ENCODE measurements at regions not wholly inside any gene's neighbourhood (a gene's known extent, or its start where the extent isn't known, plus 50 kb on each side); places are given as distances from the start of the nearest gene placed in this dataset.
"Not testable (repeated sequence)": the region's sequence is repeated elsewhere in the genome, so short reads cannot be mapped to it uniquely, and the experiment has no call there.

GRCh38 chr2:110394769-110395168 lies 77.8 kb downstream of the LIMS4 start:
- intact Hi-C loops (cut with DNase I; ENCODE audit: low total_unique reads); DNase-seq (ENCODE audit: low spot score in 2 of 2): not testable (repeated sequence)
- WGBS, 2 donors, result no CpG with 5 or more reads among the region's 2 CpGs

GRCh38 chr2:110392366-110392765 lies 80.2 kb downstream of the LIMS4 start:
- DNase-seq (ENCODE audit: low spot score in 2 of 2), result peak in 1 of 2 donors; percentile 65
- WGBS, 2 donors, result 92 to 95% methylated on average over 5 to 8 of the region's 8 CpGs
- intact Hi-C loops (cut with DNase I; ENCODE audit: low total_unique reads); H3K4me3 ChIP-seq (ENCODE audit: low read depth, poor library complexity, severe bottlenecking): not testable (repeated sequence)

More at GRCh38 chr2:110394769-110395168, 77.8 kb downstream of the LIMS4 start:
- H3K4me3 ChIP-seq (ENCODE audit: low read depth, poor library complexity, severe bottlenecking), result not testable (repeated sequence)

GRCh38 chr2:110391035-110391418 lies 81.6 kb downstream of the LIMS4 start:
- DNase-seq (ENCODE audit: low spot score in 2 of 2); intact Hi-C loops (cut with DNase I; ENCODE audit: low total_unique reads); H3K4me3 ChIP-seq (ENCODE audit: low read depth, poor library complexity, severe bottlenecking): not testable (repeated sequence)
- WGBS, 2 donors, result no CpG with 5 or more reads among the region's 5 CpGs

DNA sequence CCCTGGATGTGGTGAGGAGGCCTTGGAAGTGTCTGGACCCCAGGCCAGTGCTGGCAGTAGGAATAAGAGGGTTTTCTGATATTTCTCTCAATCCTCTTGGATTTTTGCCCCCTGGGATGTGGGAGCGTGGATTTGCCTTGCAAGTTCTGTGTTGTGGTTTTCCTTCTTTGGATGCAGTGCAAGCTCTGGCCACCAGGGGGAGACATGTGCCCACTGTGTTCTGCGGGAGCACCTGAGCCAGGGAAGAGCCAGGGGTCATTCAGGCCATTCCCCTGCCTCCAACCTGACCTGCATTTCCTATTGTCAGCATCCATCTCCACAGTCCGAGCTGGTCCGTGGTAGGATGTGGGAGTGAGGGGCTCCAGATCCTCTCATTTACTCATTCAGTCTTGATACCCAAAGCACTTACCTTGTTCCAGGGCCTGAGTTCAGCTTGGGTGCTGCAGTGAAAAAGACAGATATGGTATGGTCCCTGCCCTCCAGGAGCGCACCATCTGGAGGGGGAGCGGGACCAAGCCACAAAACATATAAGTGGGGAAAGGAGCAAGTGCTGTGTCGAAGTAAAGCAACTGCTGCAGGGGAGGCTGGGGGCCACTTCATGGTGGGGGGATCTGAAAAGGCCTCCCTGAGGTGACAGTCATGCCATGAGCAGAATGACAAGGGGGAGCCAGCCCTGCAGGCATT lies 82.1 kb downstream of the LIMS4 start:
- WGBS, 2 donors, result 60 to 79% methylated on average over 4 to 5 of the region's 7 CpGs
- DNase-seq (ENCODE audit: low spot score in 2 of 2), result peak in 1 of 2 donors; percentile 48
- H3K4me3 ChIP-seq (ENCODE audit: low read depth, poor library complexity, severe bottlenecking); intact Hi-C loops (cut with DNase I; ENCODE audit: low total_unique reads): not testable (repeated sequence)

DNA sequence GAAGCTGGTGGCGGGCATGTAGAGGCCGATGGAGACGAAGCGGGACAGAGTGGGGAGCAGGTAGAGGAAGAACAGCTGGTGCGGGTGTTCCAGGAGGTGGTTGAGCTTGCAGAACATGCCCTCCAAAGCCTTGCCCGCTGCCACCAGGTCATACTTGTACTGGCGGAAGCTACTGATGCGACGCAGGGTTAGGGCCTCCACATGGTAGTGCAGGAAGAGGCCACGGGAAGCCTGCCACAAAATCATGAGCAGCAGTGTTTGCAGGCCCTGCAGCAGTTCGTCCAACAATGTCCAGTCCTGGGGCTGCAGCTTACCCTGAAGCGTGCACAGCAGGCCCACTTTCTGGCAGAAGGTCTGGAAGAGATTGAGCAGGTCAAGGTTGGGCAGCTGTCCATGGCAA lies 85.6 kb downstream of the LIMS4 start:
- WGBS, 2 donors, result 93 to 100% methylated on average over 2 to 6 of the region's 12 CpGs
- H3K4me3 ChIP-seq (ENCODE audit: low read depth, poor library complexity, severe bottlenecking); DNase-seq (ENCODE audit: low spot score in 2 of 2); intact Hi-C loops (cut with DNase I; ENCODE audit: low total_unique reads): not testable (repeated sequence)

GRCh38 chr2:110386546-110386945 lies 86.1 kb downstream of the LIMS4 start:
- intact Hi-C loops (cut with DNase I; ENCODE audit: low total_unique reads); DNase-seq (ENCODE audit: low spot score in 2 of 2); H3K4me3 ChIP-seq (ENCODE audit: low read depth, poor library complexity, severe bottlenecking): not testable (repeated sequence)
- WGBS, 2 donors, result 92 to 94% methylated on average over 6 to 7 of the region's 10 CpGs

DNA sequence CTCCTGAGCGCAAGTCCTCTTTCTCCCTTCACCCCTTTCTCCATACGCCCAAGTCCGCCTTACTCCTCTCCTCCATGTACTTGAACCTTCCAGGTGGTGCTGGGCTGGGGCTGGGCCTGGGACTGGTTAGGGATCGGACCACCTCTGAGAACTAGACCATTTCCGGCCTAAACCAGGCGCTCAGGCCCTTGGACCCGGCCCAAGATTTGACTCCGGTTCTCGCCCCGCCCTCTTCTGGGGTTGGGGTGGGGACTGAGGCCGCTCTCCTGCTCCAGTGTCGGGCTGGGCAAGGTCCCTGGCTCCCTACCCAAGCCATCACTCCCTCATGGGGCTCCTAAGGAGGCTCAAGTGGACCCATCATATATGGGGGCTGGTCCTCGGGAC lies 87.9 kb downstream of the LIMS4 start:
- intact Hi-C loops (cut with DNase I; ENCODE audit: low total_unique reads); DNase-seq (ENCODE audit: low spot score in 2 of 2); H3K4me3 ChIP-seq (ENCODE audit: low read depth, poor library complexity, severe bottlenecking): not testable (repeated sequence)
- WGBS, 2 donors, result no CpG with 5 or more reads among the region's 13 CpGs

DNA sequence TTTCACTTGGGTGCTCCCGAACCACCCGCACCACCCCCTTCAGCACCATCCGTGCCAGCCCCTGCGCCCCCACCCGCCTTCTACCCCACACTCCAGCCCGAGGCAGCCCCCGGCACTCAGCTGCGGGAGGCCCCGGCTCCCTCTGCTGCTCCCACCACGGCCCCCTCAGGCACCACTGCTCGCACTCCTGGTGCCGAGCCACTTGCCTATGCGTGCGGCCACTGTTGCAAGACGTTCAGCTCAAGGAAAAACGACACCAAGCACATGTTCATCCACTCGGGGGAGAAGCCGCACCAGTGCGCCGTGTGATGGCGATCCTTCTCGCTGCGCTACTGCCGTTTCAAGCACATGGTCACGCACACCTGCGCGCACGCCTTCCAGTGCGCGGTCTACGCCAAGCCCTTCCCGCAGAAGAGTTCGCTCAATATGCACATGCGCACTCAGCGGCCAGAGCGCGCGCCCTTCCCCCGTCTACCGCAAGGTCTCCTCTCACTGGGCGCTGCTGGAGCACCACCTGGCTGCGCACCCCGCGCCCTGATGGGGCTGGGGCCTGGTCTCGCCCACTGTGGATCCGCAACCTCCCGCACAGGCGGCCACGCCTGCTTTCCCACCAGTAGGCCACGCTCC lies 88.4 kb downstream of the LIMS4 start:
- DNase-seq (ENCODE audit: low spot score in 2 of 2); H3K4me3 ChIP-seq (ENCODE audit: low read depth, poor library complexity, severe bottlenecking); intact Hi-C loops (cut with DNase I; ENCODE audit: low total_unique reads): not testable (repeated sequence)
- no CpG with 5 or more reads among the region's 50 CpGs for WGBS, 2 donors

- H3K4me3 ChIP-seq (ENCODE audit: low read depth, poor library complexity, severe bottlenecking); DNase-seq (ENCODE audit: low spot score in 2 of 2); intact Hi-C loops (cut with DNase I; ENCODE audit: low total_unique reads): not testable (repeated sequence)
- WGBS, 2 donors, result no CpG with 5 or more reads among the region's 75 CpGs
Observed at GRCh38 chr2:110383163-110384048, 89.2 kb downstream of the LIMS4 start.

GRCh38 chr2:110373519-110373918 lies 99.1 kb downstream of the LIMS4 start:
- intact Hi-C loops (cut with DNase I; ENCODE audit: low total_unique reads); H3K4me3 ChIP-seq (ENCODE audit: low read depth, poor library complexity, severe bottlenecking): not testable (repeated sequence)
- 87 to 100% methylated on average over 1 to 2 of the region's 2 CpGs for WGBS, 2 donors
- DNase-seq (ENCODE audit: low spot score in 2 of 2), result peak in 1 of 2 donors; percentile 65

- WGBS, 2 donors, result 36 to 37% methylated on average over 2 of the region's 2 CpGs
- intact Hi-C loops (cut with DNase I; ENCODE audit: low total_unique reads); H3K4me3 ChIP-seq (ENCODE audit: low read depth, poor library complexity, severe bottlenecking); DNase-seq (ENCODE audit: low spot score in 2 of 2): not testable (repeated sequence)
Observed at GRCh38 chr2:110371633-110372032, 101.0 kb downstream of the LIMS4 start.

DNA sequence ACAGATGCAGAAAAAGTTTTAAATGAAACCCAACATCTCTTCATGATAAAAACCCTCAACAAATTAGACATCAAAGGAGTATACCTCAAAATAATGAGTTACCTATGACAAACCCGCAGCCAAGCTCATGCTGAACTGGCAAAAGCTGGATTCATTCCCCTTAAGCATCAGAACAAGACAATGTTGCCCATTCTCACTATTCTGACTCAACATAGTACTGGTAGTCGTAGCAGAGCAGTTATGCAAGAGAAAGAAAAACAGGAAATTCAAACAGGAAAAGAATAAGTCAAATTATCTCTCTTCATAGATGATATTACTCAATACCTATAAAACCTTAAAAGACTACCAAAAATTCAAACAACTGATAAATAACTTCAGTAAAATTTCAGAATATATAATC lies 115.0 kb downstream of the LIMS4 start:
- intact Hi-C loops (cut with DNase I; ENCODE audit: low total_unique reads); DNase-seq (ENCODE audit: low spot score in 2 of 2); H3K4me3 ChIP-seq (ENCODE audit: low read depth, poor library complexity, severe bottlenecking): not testable (repeated sequence)
- no CpG with 5 or more reads among the region's 2 CpGs for WGBS, 2 donors

DNA sequence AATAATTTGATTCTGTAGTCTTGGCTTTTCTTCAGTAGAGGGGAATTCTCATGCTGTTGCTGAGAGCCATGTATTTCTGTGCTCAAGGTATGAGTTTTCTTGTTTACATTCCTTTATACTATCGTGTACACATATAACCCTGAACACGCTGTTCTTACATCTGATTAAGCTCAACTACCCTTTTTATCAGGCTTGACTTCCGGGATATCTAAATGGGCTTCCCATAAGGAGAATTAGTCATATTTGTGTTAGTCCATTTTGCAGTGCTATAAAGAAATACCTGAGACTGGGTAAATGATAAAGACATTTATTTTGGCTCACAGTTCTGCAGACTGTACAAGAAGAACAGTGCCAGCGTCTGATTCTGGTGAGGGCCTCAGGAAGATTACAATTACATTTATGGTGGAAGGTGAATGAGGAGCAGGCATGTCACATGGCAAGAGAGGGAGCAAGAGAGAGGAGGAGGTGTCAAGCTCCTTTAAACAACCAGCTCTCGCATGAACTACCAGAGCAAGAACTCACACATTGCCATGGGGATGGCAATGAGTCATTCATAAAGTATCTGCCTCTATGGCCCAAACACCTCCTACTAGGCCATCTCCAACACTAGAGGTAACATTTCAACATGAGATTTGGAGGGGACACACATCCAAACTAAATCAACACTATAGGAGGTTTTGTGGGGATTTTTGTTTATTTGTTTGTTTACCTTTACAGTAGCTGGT lies 118.2 kb downstream of the LIMS4 start:
- DNase-seq (ENCODE audit: low spot score in 2 of 2); H3K4me3 ChIP-seq (ENCODE audit: low read depth, poor library complexity, severe bottlenecking); intact Hi-C loops (cut with DNase I; ENCODE audit: low total_unique reads): not testable (repeated sequence)
- WGBS, 2 donors, result no CpG with 5 or more reads among the region's 5 CpGs

GRCh38 chr2:110350718-110351117 lies 121.9 kb downstream of the LIMS4 start:
- intact Hi-C loops (cut with DNase I; ENCODE audit: low total_unique reads); DNase-seq (ENCODE audit: low spot score in 2 of 2); H3K4me3 ChIP-seq (ENCODE audit: low read depth, poor library complexity, severe bottlenecking): not testable (repeated sequence)

All from lower leg skin (tissue), 3 donors.